OCI-LY1 (cell line): ENCODE measurements at regions not wholly inside any gene's neighbourhood (a gene's known extent, or its start where the extent isn't known, plus 50 kb on each side); places are given as distances from the start of the nearest gene placed in this dataset.

Experiments
- CTCF ChIP-seq: fragments of 200-600 bp; sonication (generic), shearing (Covaris generic); IDR thresholded peaks from 2 replicates; pipeline ENCODE4 v1.5.1; 2017; ENCODE audit warnings: mild to moderate bottlenecking, antibody characterized with exemption, low read length, moderate library complexity, mixed read lengths
- EZH2 ChIP-seq: fragments of 200-600 bp; sonication (generic), shearing (Covaris generic); IDR thresholded peaks from 2 replicates; pipeline ENCODE4 v1.8.0; 2017; ENCODE audit warnings: borderline replicate concordance, mixed run types, mild to moderate bottlenecking, antibody characterized with exemption, low read length, moderate library complexity, mixed read lengths

- TF ChIP-seq EZH2 (no peak), CTCF (peak; percentile 21; the same call in 1 of the 2 replicates)
Observed at GRCh38 chr19:33997690-33998089, 174.6 kb upstream of the LSM14A start.
